Daoy (cell line): ENCODE measurements at regions not wholly inside any gene's neighbourhood (a gene's known extent, or its start where the extent isn't known, plus 50 kb on each side); places are given as distances from the start of the nearest gene placed in this dataset.
"Not testable (repeated sequence)": the region's sequence is repeated elsewhere in the genome, so short reads cannot be mapped to it uniquely, and the experiment has no call there.

Source experiments
- DNase-seq: peaks from one replicate; pipeline ENCODE4 v3.0.0-alpha.2; 2015; ENCODE audit warnings: low read depth

DNA sequence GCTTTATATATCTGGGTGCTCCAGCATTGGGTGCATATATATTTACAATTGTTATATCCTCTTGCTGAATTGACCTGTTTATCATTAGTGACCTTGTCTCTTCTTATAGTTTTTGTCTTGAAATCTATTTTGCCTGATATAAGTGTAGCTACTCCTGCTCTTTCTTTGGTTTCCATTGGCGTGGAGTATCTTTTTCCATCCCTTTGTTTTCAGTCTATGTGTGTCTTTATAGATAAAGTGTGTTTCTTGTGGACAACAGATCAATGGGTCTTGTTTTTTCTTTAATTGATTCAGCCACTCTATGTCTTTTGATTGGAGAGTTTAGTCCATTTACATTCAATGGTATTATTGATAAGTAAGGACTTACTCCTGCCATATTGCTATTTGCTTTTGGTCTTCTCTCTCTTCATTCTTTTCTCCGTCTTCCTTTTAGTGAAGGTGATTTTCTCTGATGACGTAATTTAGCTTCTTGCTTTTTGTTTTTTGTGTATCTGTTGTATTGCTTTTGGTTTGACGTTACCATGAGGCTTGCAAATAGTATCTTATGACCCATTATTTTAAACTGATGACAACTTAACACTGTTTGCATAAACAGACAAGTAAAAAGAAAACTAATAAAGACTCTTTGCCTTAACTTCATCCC is 347.6 kb downstream of the TMEM121 start:
- no peak for DNase-seq

DNA sequence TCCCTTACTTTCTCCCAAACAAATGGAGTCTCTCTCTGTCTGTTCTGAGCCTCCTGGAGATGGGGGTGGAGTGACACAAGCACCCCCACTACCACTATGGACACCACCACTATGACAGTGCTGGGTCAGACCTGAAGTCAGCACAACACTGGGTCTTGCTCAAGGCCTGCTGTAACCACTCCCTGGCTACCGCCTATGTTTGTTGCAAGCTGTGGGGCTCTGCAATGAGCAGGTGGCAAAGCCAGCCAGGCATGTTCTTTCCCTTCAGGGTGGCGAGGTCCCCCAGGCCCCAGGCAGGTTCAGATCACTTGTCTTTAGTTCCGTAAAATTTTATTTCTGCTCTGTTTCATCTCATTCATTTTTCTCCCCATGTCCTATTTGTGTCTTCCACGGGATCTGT is 349.8 kb downstream of the TMEM121 start:
- no peak for DNase-seq

DNA sequence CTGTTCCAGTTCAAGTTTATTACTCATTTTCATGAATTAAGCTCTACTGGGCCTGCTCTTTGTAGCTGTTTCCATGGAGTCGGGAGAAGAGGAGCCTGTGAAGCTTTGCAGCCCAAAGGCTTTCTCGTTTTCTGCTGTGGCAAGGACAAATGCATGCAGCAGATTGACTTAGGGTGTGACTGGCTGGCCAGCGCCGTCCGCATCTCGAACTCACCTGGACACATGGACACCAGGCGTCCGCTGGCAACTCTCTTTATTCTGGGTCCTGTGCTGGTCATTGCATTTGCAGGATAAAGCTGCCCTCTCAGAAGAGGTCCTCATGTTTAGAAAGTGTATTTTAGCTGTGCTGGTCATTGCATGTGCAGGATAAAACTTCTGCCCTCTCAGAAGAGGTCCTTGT is 350.4 kb downstream of the TMEM121 start:
- no peak for DNase-seq

DNA sequence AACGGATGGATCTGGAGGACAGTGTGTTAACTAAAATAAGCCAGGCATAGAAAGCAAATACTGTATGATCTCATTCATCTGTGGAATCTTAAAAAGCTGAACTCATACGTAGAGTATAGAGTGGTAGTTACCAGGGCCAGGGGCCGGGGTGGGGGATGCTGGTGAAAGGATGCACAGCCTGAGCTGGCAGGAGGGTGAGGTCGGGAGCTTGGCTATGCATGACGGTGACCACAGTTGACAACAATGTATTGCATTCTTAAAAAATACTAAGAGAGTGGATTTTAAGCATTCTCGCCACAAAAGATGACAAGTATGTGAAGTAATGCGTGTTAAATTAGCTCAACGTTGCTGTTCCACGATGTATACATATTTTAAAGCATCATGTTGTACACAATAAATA is 351.3 kb downstream of the TMEM121 start:
- DNase-seq = no peak

DNA sequence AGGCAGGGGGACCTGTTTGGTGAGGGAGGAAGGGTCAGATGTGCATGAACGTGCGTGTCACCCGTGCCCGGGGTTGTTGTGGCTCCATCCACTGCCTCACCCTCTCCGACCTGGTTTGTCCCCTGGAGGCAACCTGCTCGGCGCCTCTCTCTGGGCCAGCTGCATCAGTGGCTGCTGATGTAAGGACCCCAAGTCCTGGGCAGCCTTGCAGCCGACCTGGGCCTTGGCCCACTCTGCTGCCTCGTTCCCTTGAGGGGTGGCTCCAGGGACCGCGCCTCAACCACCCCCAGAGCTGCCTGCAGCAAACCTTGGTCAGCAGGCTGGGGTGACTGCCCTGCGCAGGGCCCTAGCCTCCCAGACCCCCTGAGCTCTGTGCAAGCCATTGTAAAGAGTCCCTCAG is 351.7 kb downstream of the TMEM121 start:
- DNase-seq = no peak

GRCh38 chr14:105878554-105878953 is 352.2 kb downstream of the TMEM121 start:
- DNase-seq = no peak

- DNase-seq = no peak
Observed at GRCh38 chr14:105879503-105879866, 353.1 kb downstream of the TMEM121 start.

DNA sequence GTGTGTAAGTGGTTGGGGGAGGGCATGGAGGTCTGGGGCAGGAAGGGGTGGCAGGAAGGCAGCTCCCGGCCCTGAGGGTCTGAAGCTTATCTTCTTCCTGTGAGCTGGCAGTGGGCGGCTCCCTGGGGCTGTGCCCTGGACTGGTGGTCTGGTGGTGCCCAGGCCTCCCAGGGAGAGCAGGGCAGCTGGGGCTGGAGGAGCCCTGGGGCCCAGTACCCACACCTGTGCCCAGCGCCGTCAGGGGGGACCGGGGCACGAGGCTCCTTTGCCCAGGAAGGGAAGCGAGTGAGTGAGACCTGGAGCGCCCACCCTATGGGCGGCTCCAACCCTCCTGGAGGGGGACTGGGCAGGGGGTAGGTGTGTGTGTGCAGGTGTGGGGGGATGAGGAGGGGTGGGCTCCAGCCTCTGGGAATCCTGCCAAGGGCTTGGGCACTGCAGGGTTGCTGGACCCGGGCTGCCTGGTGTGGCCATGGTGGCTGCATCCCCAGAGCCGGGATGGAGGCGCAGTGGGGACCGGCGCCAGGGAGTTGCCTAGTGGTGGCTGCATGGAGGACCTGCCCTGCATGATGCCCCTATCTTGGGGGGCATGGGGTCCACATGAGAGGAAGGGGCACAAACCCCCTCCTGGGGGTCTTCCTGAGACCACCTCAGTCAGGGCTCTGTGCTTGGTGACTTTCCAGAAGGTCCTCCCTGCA is 353.6 kb downstream of the TMEM121 start:
- DNase-seq = no peak

DNA sequence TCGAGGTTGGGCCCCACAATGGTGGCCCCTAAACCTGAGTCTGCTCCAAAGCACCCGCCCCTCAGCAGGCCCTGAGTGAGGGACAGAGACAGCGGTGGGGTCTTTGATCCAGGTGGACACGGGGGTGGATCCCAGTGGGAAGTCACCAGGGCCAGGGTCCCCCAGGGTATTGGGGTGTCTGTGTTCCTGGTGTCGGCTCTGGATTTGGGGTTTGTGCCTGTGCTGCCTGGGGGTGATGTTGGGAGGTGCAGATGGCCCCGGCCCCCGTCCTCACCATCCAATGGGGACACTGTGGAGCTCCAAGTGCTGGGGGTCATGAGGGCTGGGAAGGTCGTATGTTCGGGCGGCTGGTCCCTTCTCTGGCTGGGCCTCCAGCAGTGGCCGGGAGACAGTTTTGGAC is 354.2 kb downstream of the TMEM121 start:
- DNase-seq = no peak

DNA sequence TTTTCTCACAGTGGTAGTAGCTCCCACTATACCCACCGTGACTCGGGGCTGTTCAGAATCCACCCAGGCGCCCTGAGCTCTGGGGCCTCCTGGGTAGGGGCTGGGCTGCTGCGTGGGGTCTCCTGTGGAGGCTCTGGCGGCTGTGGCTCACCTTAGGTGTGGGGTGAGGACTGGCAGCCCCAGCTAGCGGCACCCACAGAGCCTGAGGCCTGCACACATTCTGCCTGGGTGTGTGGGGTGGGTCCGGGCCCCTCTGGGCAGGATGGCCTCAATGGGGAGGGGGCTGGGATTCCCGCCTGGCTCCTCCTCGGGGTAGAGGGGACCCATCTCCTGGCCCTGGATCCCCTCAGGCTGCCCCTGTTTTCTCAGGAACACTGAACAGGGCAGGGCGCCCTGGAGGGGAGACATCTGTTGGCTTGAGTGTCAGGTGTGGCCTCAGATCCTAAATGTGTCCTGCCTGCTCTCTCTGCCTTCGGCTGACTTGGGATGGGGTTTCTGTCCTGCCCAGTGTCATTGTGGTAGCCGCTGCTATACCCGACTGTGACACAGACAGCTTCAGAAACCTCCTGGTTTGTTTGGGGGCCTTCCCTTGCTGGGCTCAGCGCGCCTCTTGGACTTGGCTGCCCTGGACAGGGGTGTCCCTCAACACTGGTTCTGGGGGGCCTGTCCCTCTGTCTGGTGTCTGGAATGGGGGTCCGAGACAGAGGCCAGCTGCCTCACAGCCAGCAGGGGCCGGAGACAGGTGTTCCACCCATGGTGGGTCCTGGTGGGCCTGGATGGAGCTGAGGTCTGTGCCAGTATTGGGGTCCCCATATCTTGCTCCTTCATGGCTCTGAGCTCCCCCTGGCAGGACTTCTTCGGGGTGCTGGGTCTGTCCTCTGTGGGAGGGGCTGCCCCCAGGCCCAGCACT is 354.9 kb downstream of the TMEM121 start:
- DNase-seq = no peak

DNA sequence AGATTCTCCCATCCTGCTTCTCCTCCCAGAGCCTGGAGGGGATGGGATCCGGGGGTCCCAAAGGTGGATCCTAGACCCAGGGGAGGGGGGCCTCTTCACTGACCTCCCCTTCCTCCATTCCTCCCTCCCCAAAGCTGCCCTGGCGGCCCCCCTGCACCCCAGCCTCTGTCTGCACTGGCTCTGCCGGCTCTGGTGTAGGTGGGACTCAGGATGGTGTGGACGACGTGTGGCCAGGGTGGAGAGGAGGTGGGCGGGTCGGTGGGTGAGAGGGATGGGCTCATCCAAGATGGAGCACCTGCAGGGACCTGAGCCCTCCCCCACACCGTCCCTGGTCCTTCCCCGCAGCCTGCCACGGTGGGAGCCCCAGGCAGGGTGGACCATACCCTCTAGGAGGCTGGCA is 355.6 kb downstream of the TMEM121 start:
- not testable (repeated sequence) for DNase-seq

GRCh38 chr14:105882626-105883025 is 356.2 kb downstream of the TMEM121 start:
- no peak for DNase-seq

DNA sequence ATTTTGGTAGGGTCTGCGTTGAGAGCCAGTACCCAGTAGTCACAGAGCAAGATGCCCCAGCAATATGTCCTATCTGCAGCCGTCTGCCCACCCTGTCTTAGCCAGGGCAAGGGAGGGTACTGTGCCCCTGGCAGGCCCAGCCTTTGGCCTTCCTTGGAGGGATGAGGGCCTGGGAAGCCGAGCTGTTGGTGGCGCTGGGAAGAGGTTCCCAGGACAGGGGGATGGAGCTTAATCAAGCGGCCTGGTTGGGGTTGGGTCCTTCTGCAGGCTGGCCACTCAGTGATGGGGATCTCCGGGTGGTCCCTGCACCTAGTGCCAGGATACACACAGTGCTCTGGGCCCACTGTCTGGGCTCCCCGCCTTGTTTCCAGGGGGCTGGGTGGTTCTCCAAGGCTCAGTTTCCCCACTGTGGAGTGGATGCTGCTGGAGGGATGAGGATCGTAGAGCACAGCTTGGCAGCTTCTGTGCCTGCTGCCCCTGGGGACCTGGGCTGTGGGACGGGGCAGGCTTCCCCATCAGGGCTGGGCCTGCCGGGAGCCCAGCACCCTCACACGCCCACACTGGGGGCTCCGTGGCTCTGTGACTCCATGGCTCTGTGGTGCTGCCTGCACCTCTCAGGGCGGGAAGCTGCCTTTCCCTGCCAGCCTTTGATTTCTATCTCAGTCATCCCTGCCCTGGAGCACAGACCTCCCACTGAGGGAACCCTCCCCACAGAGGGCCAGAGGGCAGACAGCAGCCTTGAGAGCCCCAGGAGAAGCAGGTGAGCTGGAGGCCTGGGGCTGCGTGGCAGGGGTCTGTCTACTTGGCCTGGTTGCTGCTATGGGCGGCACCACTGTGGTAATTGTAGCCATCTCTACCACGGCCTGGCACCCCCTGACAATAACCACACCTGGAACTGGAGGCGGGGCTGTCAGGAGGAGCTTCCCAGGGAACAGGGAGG is 357.0 kb downstream of the TMEM121 start:
- DNase-seq = no peak

GRCh38 chr14:105884192-105884807 is 357.9 kb downstream of the TMEM121 start:
- not testable (repeated sequence) for DNase-seq

- DNase-seq = no peak
Observed at GRCh38 chr14:105884808-105885281, 358.5 kb downstream of the TMEM121 start.

GRCh38 chr14:105885561-105886320 is 359.4 kb downstream of the TMEM121 start:
- DNase-seq = no peak

- DNase-seq = not testable (repeated sequence)
Observed at GRCh38 chr14:105886791-105887191, 360.4 kb downstream of the TMEM121 start.

DNA sequence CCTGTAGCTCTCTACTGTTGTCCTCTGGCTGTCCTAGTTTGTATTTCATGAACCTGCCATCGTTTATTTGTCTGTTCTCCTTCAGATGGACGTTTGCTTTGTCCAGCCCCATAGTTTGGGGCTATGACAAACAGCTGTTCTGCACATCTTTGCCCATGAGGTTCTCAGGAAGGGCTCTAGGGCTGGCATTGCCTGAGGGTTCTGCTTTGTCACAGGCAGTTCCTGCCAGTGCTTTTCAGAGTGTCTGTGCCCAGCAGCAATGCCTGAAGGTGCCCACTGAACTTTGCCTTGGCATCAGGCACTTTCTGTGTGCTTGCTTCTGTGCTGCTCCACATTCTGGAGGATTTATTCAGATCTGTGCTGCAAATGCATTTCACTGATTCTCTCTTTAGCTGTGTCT is 361.3 kb downstream of the TMEM121 start:
- DNase-seq = no peak

DNA sequence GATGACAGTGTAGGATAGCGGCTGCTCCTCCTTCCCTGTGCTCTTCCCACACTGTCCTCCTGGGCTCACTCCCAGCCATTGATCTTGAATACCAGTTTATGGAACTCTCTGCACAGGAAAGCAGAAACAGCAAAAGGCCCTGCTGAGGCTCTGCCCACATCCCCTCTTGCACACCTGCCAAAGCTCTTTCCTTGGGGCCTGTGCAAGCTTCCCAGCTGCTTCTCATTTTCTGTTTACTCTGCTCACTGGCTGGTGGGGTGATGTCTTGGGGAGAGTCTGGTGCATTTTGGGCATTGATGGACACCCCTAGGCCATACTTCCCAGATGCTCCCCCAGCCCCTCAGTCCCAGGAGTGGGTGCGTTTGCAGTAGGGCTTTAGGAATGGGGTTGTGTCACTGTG is 361.8 kb downstream of the TMEM121 start:
- no peak for DNase-seq
